ENCODE measurements at regions not wholly inside any gene's neighbourhood (a gene's known extent, or its start where the extent isn't known, plus 50 kb on each side); places are given as distances from the start of the nearest gene placed in this dataset.

GRCh38 chr20:51119914-51120313 lies 97.0 kb upstream of the KCNG1 start:
- Mint-ChIP-seq H3K36me3 (ENCODE audit: low read depth) (no peaks in the 10 kb centered on the region), H3K9me3 (no peaks in the 10 kb centered on the region), H3K4me1 (ENCODE audit: low read depth) (no peaks in the 10 kb centered on the region), H3K4me3 (no peak overlapping the region), H3K27me3 (peaks cover 53% of the 10 kb centered on the region), H3K27ac (no peak overlapping the region)
- CTCF ChIA-PET: no interaction called here
- Histone ChIP-seq H3K27ac (ENCODE audit: low read depth in 1 of 2, low read length in 2 of 2) (no peak overlapping the region), H3K9me3 (ENCODE audit: control insufficient read depth in 1 of 2, insufficient read depth in 1 of 2, low read length in 2 of 2) (no peaks in the 10 kb centered on the region), H3K36me3 (ENCODE audit: insufficient read depth, low read length) (no peaks in the 10 kb centered on the region), H3K27me3 (ENCODE audit: control insufficient read depth in 1 of 2, insufficient read depth in 2 of 2, low read length in 2 of 2) (peaks cover 13 to 17% of the 10 kb centered on the region in 2 experiments), H3K4me3 (ENCODE audit: low read length) (no peak overlapping the region), H3K4me1 (ENCODE audit: insufficient read depth, low read length) (no peaks in the 10 kb centered on the region)
- no peak for TF ChIP-seq CTCF (IDR thresholded peaks at IDR 0.05)
- POLR2A ChIA-PET: no interaction called here
- ATAC-seq (ENCODE audit: poor library complexity): no peak
- no peak for DNase-seq
- intact Hi-C loops (cut with DNase I, micrococcal nuclease): no loop called here

DNA sequence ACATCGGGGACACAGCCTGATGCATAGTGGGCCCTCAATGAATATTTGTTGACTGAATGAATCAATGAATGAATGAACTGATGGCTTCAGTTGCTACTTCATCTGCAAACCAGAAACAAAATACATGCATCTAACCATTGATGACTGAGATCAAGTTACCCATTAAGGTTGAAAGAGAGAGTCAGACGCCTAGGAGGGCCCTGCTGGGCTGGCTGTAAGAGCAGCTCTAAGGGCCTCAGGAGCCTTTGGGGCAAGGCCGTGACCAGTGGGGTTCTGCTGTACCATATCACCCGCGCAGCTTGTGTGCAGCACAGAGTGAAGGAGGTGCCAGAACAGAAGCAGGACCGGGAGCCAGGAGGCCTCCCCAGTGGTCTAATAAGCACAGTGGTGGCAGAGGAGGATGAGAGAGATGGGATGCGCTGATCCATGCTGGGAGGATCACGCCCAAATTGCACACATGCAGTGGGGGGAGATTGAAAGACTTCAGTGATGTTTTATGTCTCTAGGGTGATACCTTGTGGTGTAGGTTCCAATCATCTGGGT lies 96.1 kb upstream of the KCNG1 start:
- Histone ChIP-seq H3K9me3 (ENCODE audit: control insufficient read depth in 1 of 2, insufficient read depth in 1 of 2, low read length in 2 of 2) (no peaks in the 10 kb centered on the region), H3K4me3 (ENCODE audit: low read length) (no peak overlapping the region), H3K4me1 (ENCODE audit: insufficient read depth, low read length) (no peaks in the 10 kb centered on the region), H3K36me3 (ENCODE audit: insufficient read depth, low read length) (no peaks in the 10 kb centered on the region), H3K27me3 (ENCODE audit: control insufficient read depth in 1 of 2, insufficient read depth in 2 of 2, low read length in 2 of 2) (peaks cover 13 to 17% of the 10 kb centered on the region in 2 experiments), H3K27ac (ENCODE audit: low read depth in 1 of 2, low read length in 2 of 2) (no peak overlapping the region)
- ATAC-seq (ENCODE audit: poor library complexity): no peak
- Mint-ChIP-seq H3K27me3 (peaks cover 56% of the 10 kb centered on the region), H3K36me3 (ENCODE audit: low read depth) (no peaks in the 10 kb centered on the region), H3K4me1 (ENCODE audit: low read depth) (no peaks in the 10 kb centered on the region), H3K4me3 (no peak overlapping the region), H3K9me3 (no peaks in the 10 kb centered on the region), H3K27ac (no peak overlapping the region)
- ChIA-PET POLR2A (no interaction called here), CTCF (no interaction called here)
- no peak for TF ChIP-seq CTCF (IDR thresholded peaks at IDR 0.05)
- intact Hi-C loops (cut with DNase I, micrococcal nuclease): no loop called here
- DNase-seq: no peak

- H3K27ac ChIP-seq (ENCODE audit: low read depth in 1 of 2, low read length in 2 of 2): no peak overlapping the region
- CTCF ChIA-PET: no interaction called here
- H3K36me3 ChIP-seq (ENCODE audit: insufficient read depth, low read length): no peaks in the 10 kb centered on the region
- H3K27ac Mint-ChIP-seq: no peak overlapping the region
- H3K4me3 ChIP-seq (ENCODE audit: low read length): no peak overlapping the region
- no peaks in the 10 kb centered on the region for H3K36me3 Mint-ChIP-seq (ENCODE audit: low read depth)
- POLR2A ChIA-PET: no interaction called here
- intact Hi-C loops (cut with DNase I, micrococcal nuclease): no loop called here
- H3K27me3 Mint-ChIP-seq: peaks cover 53% of the 10 kb centered on the region
- TF ChIP-seq CTCF (IDR thresholded peaks at IDR 0.05): no peak
- H3K9me3 Mint-ChIP-seq: no peaks in the 10 kb centered on the region
- no peaks in the 10 kb centered on the region for H3K9me3 ChIP-seq (ENCODE audit: control insufficient read depth in 1 of 2, insufficient read depth in 1 of 2, low read length in 2 of 2)
- DNase-seq: no peak
- H3K4me3 Mint-ChIP-seq: no peak overlapping the region
- no peak for ATAC-seq (ENCODE audit: poor library complexity)
- H3K4me1 Mint-ChIP-seq (ENCODE audit: low read depth): no peaks in the 10 kb centered on the region
- no peaks in the 10 kb centered on the region for H3K4me1 ChIP-seq (ENCODE audit: insufficient read depth, low read length)
- peaks cover 13 to 17% of the 10 kb centered on the region in 2 experiments for H3K27me3 ChIP-seq (ENCODE audit: control insufficient read depth in 1 of 2, insufficient read depth in 2 of 2, low read length in 2 of 2)
These were observed 95.3 kb upstream of the KCNG1 start for GRCh38 chr20:51118216-51118615.
